Lower leg skin (tissue), 4 donors: ENCODE measurements at regions not wholly inside any gene's neighbourhood (a gene's known extent, or its start where the extent isn't known, plus 50 kb on each side); places are given as distances from the start of the nearest gene placed in this dataset.

Source experiments
- DNase-seq, 2 donors: peaks; one replicate each; pipeline ENCODE4 v3.0.0-alpha.2; 2019; ENCODE audit warnings: low spot score in 2 of 2
- H3K4me3 ChIP-seq: fragments of 200-600 bp; sonication (generic); 2 replicates; pipeline ENCODE4 v1.5.1; 2017; ENCODE audit warnings: mild to moderate bottlenecking, low read depth; ENCODE audit not compliant: poor library complexity, severe bottlenecking
- CTCF ChIP-seq, 3 donors: fragments of 450-650 bp; IDR thresholded peaks; one replicate each; pipeline ENCODE4 v1.5.1; 2016; ENCODE audit warnings: antibody characterized with exemption in 3 of 3, mild to moderate bottlenecking in 3 of 3, moderate library complexity in 2 of 3
- POLR2A ChIP-seq, 2 donors: fragments of 450-650 bp; IDR thresholded peaks; one replicate each; pipeline ENCODE4 v1.6.1; 2016 to 2017; ENCODE audit warnings: antibody characterized with exemption in 2 of 2, mild to moderate bottlenecking in 1 of 2, moderate library complexity in 1 of 2
- WGBS, 2 donors: methylation state at CpG; one replicate each; pipeline ENCODE4 v1.1.5; 2018; 5-methylcytosine and 5-hydroxymethylcytosine counted together
- intact Hi-C: fragments of 100-400 bp; cut with DNase I; formaldehyde crosslinking; loops from one replicate; pipeline ENCODE4 v1.15.0; 2023; ENCODE audit warnings: low total_unique reads

GRCh38 chr13:107867701-107868661, 347.4 kb downstream of the LIG4 start:
- no peak for DNase-seq
- 3 to 5% methylated on average over 49 to 57 of the region's 81 CpGs for WGBS, 2 donors
- TF ChIP-seq CTCF (IDR thresholded peaks at IDR 0.05) (no peak), POLR2A (IDR thresholded peaks at IDR 0.05) (no peak)
- intact Hi-C loops: no loop called here
- H3K4me3 ChIP-seq: no peak overlapping the region

- TF ChIP-seq POLR2A (IDR thresholded peaks at IDR 0.05) (no peak), CTCF (IDR thresholded peaks at IDR 0.05) (no peak)
- intact Hi-C loops: no loop called here
- H3K4me3 ChIP-seq: no peak overlapping the region
- no peak for DNase-seq
- WGBS, 2 donors: 1 to 3% methylated on average over 55 to 67 of the region's 79 CpGs
Observed at GRCh38 chr13:107866941-107867623, 348.3 kb downstream of the LIG4 start.

GRCh38 chr13:107866032-107866940, 349.1 kb downstream of the LIG4 start:
- 2% methylated on average over 32 to 40 of the region's 51 CpGs for WGBS, 2 donors
- intact Hi-C loops: no loop called here
- no peak for TF ChIP-seq CTCF (IDR thresholded peaks at IDR 0.05)
- no peak for TF ChIP-seq POLR2A (IDR thresholded peaks at IDR 0.05)
- no peak for DNase-seq
- no peak overlapping the region for H3K4me3 ChIP-seq

- DNase-seq: no peak
- no peak overlapping the region for H3K4me3 ChIP-seq
- WGBS, 2 donors: 4 to 10% methylated on average over 19 of the region's 19 CpGs
- intact Hi-C loops: no loop called here
- TF ChIP-seq CTCF (IDR thresholded peaks at IDR 0.05) (no peak), POLR2A (IDR thresholded peaks at IDR 0.05) (no peak)
Observed at GRCh38 chr13:107865643-107866031, 349.7 kb downstream of the LIG4 start.

GRCh38 chr13:107865318-107865575, 350.1 kb downstream of the LIG4 start:
- H3K4me3 ChIP-seq: no peak overlapping the region
- TF ChIP-seq POLR2A (IDR thresholded peaks at IDR 0.05): no peak
- no peak for TF ChIP-seq CTCF (IDR thresholded peaks at IDR 0.05)
- intact Hi-C loops: no loop called here

More at GRCh38 chr13:107865318-107865575, 350.1 kb downstream of the LIG4 start:
- WGBS, 2 donors: 17 to 23% methylated on average over 2 of the region's 2 CpGs
- DNase-seq: no peak
